ENCODE measurements at regions not wholly inside any gene's neighbourhood (a gene's known extent, or its start where the extent isn't known, plus 50 kb on each side); places are given as distances from the start of the nearest gene placed in this dataset.

GRCh38 chr12:124372831-124373230 lies 77.9 kb downstream of the RFLNA start:
- H3K27ac Mint-ChIP-seq, result peak overlapping the region in 1 of 7 donors; percentile 52
- Histone ChIP-seq H3K4me2 (replicated peaks; ENCODE audit: extremely low read depth, low read length, poor library complexity, severe bottlenecking) (no peak overlapping the region), H3K27ac (ENCODE audit: low read depth in 1 of 2, low read length in 2 of 2) (no peak overlapping the region), H3K9me3 (replicated peaks in 1 of 2; ENCODE audit: control insufficient read depth in 1 of 2, insufficient read depth in 1 of 2, low read length in 2 of 2) (no peaks in the 10 kb centered on the region), H3K4me1 (ENCODE audit: control insufficient read depth in 1 of 2, insufficient read depth in 2 of 2, low read length in 2 of 2) (no peaks in the 10 kb centered on the region), H3K27me3 (ENCODE audit: control insufficient read depth in 2 of 2, insufficient read depth in 2 of 2, low read length in 2 of 2) (no peaks in the 10 kb centered on the region), H4K20me1 (ENCODE audit: insufficient read depth, low read length) (peaks cover 94% of the 10 kb centered on the region), H3K4me3 (replicated peaks in 1 of 3; ENCODE audit: low read depth in 2 of 3, low read length in 3 of 3) (no peak overlapping the region), H2AFZ (ENCODE audit: insufficient read depth, low read depth, low read length, poor library complexity, severe bottlenecking) (no peak overlapping the region), H3K36me3 (replicated peaks in 1 of 2; ENCODE audit: control insufficient read depth in 1 of 2, insufficient read depth in 2 of 2, low read length in 2 of 2) (peaks cover 85 to 94% of the 10 kb centered on the region in 2 donors), H3K79me2 (ENCODE audit: insufficient read depth, low read length) (peaks cover 14% of the 10 kb centered on the region), H3K9ac (ENCODE audit: insufficient read depth, low read length, poor library complexity, severe bottlenecking) (no peak overlapping the region)
- intact Hi-C loops (cut with micrococcal nuclease), result no loop called here
- 91% methylated on average over 13 of the region's 13 CpGs for WGBS (ENCODE audit: insufficient coverage)
- no peak overlapping the region for H3K4me3 Mint-ChIP-seq
- H3K27me3 Mint-ChIP-seq (ENCODE audit: low read depth in 3 of 3), result no peaks in the 10 kb centered on the region
- no peak for TF ChIP-seq CTCF (IDR thresholded peaks at IDR 0.05)
- H3K36me3 Mint-ChIP-seq, result peaks cover 62 to 88% of the 10 kb centered on the region in 2 donors
- no peak for DNase-seq
- peaks cover 0 to 2% (median 0%) of the 10 kb centered on the region in 7 donors for H3K9me3 Mint-ChIP-seq
- H3K4me1 Mint-ChIP-seq, result no peaks in the 10 kb centered on the region

GRCh38 chr12:124371970-124372555 lies 77.2 kb downstream of the RFLNA start:
- no peak overlapping the region for H3K4me3 Mint-ChIP-seq
- 97% methylated on average over 31 of the region's 37 CpGs for WGBS (ENCODE audit: insufficient coverage)
- H3K4me1 Mint-ChIP-seq, result no peaks in the 10 kb centered on the region
- no peak for DNase-seq
- Histone ChIP-seq H3K4me3 (replicated peaks in 1 of 3; ENCODE audit: low read depth in 2 of 3, low read length in 3 of 3) (no peak overlapping the region), H2AFZ (ENCODE audit: insufficient read depth, low read depth, low read length, poor library complexity, severe bottlenecking) (no peak overlapping the region), H3K36me3 (replicated peaks in 1 of 2; ENCODE audit: control insufficient read depth in 1 of 2, insufficient read depth in 2 of 2, low read length in 2 of 2) (peaks cover 84 to 92% of the 10 kb centered on the region in 2 donors), H3K79me2 (ENCODE audit: insufficient read depth, low read length) (peaks cover 14% of the 10 kb centered on the region), H3K4me2 (replicated peaks; ENCODE audit: extremely low read depth, low read length, poor library complexity, severe bottlenecking) (no peak overlapping the region), H3K27me3 (ENCODE audit: control insufficient read depth in 2 of 2, insufficient read depth in 2 of 2, low read length in 2 of 2) (no peaks in the 10 kb centered on the region), H3K9me3 (replicated peaks in 1 of 2; ENCODE audit: control insufficient read depth in 1 of 2, insufficient read depth in 1 of 2, low read length in 2 of 2) (no peaks in the 10 kb centered on the region), H3K4me1 (ENCODE audit: control insufficient read depth in 1 of 2, insufficient read depth in 2 of 2, low read length in 2 of 2) (no peaks in the 10 kb centered on the region), H3K9ac (ENCODE audit: insufficient read depth, low read length, poor library complexity, severe bottlenecking) (no peak overlapping the region), H4K20me1 (ENCODE audit: insufficient read depth, low read length) (peaks cover 94% of the 10 kb centered on the region), H3K27ac (ENCODE audit: low read depth in 1 of 2, low read length in 2 of 2) (no peak overlapping the region)
- H3K27ac Mint-ChIP-seq, result no peak overlapping the region
- H3K36me3 Mint-ChIP-seq, result peaks cover 58 to 87% of the 10 kb centered on the region in 2 donors
- TF ChIP-seq CTCF (IDR thresholded peaks at IDR 0.05), result no peak
- no peaks in the 10 kb centered on the region for H3K27me3 Mint-ChIP-seq (ENCODE audit: low read depth in 3 of 3)
- intact Hi-C loops (cut with micrococcal nuclease), result no loop called here
- peaks cover 0 to 2% (median 0%) of the 10 kb centered on the region in 7 donors for H3K9me3 Mint-ChIP-seq
